ENCODE measurements at regions not wholly inside any gene's neighbourhood (a gene's known extent, or its start where the extent isn't known, plus 50 kb on each side); places are given as distances from the start of the nearest gene placed in this dataset.

DNA sequence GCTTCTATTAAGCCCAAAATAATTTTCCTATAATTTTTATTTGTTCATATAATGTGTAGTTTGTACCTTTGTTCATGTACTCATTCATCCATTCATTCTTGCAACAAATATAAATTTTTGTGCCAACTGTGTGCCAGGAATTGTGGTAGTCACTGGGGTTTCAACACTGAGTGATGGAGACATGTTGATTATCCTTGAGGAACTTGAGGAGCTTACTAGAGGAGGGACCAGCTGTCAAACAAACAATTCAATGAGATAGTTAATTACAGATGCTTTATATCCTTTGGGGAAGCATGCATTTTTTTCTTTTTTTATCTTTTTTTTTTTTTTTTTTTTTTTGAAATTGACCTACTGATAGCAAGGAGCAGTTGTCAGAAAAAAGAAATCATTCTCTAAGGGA, 324.8 kb downstream of the GABRG2 start:
- no peaks in the 10 kb centered on the region for H4K20me1 ChIP-seq (replicated peaks; ENCODE audit: insufficient read depth)
- Mint-ChIP-seq H3K36me3 (ENCODE audit: low read depth) (no peaks in the 10 kb centered on the region), H3K9me3 (peaks cover 9% of the 10 kb centered on the region), H3K4me1 (no peaks in the 10 kb centered on the region), H3K27ac (no peak overlapping the region), H3K27me3 (ENCODE audit: insufficient read depth, low read depth, poor library complexity) (no peaks in the 10 kb centered on the region), H3K4me3 (no peak overlapping the region)
- no peak overlapping the region for H2AFZ ChIP-seq
- no peaks in the 10 kb centered on the region for H3K36me3 ChIP-seq (ENCODE audit: insufficient read depth)
- no peak overlapping the region for H3K27ac ChIP-seq (ENCODE audit: low read depth)
- TF ChIP-seq, protein P1, sequence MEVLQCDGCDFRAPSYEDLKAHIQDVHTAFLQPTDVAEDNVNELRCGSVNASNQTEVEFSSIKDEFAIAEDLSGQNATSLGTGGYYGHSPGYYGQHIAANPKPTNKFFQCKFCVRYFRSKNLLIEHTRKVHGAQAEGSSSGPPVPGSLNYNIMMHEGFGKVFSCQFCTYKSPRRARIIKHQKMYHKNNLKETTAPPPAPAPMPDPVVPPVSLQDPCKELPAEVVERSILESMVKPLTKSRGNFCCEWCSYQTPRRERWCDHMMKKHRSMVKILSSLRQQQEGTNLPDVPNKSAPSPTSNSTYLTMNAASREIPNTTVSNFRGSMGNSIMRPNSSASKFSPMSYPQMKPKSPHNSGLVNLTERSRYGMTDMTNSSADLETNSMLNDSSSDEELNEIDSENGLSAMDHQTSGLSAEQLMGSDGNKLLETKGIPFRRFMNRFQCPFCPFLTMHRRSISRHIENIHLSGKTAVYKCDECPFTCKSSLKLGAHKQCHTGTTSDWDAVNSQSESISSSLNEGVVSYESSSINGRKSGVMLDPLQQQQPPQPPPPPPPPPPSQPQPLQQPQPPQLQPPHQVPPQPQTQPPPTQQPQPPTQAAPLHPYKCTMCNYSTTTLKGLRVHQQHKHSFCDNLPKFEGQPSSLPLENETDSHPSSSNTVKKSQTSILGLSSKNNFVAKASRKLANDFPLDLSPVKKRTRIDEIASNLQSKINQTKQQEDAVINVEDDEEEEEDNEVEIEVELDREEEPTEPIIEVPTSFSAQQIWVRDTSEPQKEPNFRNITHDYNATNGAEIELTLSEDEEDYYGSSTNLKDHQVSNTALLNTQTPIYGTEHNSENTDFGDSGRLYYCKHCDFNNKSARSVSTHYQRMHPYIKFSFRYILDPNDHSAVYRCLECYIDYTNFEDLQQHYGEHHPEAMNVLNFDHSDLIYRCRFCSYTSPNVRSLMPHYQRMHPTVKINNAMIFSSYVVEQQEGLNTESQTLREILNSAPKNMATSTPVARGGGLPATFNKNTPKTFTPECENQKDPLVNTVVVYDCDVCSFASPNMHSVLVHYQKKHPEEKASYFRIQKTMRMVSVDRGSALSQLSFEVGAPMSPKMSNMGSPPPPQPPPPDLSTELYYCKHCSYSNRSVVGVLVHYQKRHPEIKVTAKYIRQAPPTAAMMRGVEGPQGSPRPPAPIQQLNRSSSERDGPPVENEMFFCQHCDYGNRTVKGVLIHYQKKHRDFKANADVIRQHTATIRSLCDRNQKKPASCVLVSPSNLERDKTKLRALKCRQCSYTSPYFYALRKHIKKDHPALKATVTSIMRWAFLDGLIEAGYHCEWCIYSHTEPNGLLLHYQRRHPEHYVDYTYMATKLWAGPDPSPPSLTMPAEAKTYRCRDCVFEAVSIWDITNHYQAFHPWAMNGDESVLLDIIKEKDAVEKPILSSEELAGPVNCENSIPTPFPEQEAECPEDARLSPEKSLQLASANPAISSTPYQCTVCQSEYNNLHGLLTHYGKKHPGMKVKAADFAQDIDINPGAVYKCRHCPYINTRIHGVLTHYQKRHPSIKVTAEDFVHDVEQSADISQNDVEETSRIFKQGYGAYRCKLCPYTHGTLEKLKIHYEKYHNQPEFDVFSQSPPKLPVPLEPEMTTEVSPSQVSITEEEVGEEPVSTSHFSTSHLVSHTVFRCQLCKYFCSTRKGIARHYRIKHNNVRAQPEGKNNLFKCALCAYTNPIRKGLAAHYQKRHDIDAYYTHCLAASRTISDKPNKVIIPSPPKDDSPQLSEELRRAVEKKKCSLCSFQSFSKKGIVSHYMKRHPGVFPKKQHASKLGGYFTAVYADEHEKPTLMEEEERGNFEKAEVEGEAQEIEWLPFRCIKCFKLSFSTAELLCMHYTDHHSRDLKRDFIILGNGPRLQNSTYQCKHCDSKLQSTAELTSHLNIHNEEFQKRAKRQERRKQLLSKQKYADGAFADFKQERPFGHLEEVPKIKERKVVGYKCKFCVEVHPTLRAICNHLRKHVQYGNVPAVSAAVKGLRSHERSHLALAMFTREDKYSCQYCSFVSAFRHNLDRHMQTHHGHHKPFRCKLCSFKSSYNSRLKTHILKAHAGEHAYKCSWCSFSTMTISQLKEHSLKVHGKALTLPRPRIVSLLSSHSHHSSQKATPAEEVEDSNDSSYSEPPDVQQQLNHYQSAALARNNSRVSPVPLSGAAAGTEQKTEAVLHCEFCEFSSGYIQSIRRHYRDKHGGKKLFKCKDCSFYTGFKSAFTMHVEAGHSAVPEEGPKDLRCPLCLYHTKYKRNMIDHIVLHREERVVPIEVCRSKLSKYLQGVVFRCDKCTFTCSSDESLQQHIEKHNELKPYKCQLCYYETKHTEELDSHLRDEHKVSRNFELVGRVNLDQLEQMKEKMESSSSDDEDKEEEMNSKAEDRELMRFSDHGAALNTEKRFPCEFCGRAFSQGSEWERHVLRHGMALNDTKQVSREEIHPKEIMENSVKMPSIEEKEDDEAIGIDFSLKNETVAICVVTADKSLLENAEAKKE (CRISPR knock-in tag; IDR thresholded peaks at IDR 0.05) = no peak
- TF ChIP-seq, protein P2, sequence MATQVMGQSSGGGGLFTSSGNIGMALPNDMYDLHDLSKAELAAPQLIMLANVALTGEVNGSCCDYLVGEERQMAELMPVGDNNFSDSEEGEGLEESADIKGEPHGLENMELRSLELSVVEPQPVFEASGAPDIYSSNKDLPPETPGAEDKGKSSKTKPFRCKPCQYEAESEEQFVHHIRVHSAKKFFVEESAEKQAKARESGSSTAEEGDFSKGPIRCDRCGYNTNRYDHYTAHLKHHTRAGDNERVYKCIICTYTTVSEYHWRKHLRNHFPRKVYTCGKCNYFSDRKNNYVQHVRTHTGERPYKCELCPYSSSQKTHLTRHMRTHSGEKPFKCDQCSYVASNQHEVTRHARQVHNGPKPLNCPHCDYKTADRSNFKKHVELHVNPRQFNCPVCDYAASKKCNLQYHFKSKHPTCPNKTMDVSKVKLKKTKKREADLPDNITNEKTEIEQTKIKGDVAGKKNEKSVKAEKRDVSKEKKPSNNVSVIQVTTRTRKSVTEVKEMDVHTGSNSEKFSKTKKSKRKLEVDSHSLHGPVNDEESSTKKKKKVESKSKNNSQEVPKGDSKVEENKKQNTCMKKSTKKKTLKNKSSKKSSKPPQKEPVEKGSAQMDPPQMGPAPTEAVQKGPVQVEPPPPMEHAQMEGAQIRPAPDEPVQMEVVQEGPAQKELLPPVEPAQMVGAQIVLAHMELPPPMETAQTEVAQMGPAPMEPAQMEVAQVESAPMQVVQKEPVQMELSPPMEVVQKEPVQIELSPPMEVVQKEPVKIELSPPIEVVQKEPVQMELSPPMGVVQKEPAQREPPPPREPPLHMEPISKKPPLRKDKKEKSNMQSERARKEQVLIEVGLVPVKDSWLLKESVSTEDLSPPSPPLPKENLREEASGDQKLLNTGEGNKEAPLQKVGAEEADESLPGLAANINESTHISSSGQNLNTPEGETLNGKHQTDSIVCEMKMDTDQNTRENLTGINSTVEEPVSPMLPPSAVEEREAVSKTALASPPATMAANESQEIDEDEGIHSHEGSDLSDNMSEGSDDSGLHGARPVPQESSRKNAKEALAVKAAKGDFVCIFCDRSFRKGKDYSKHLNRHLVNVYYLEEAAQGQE (IDR thresholded peaks at IDR 0.05; ENCODE audit: unreplicated experiment) = no peak
- no peak for TF ChIP-seq ZNF331 (CRISPR knock-in tag; IDR thresholded peaks at IDR 0.05; ENCODE audit: low read depth)
- H3K27me3 ChIP-seq (ENCODE audit: insufficient read depth) = no peaks in the 10 kb centered on the region
- H3F3A ChIP-seq (replicated peaks; ENCODE audit: low read depth) = no peaks in the 10 kb centered on the region
- H3K9me2 ChIP-seq (ENCODE audit: insufficient read depth) = no peaks in the 10 kb centered on the region
- ATAC-seq = no peak
- H3K4me3 ChIP-seq = no peak overlapping the region
- no peaks in the 10 kb centered on the region for H3K79me2 ChIP-seq (replicated peaks; ENCODE audit: insufficient read depth)
- H3K4me1 ChIP-seq (ENCODE audit: insufficient read depth) = no peaks in the 10 kb centered on the region
- no peak overlapping the region for H3K4me2 ChIP-seq
- DNase-seq (ENCODE audit: low spot score) = no peak

Data from GM23338 (cell line).